Spleen (tissue), 11 donors: ENCODE measurements at regions not wholly inside any gene's neighbourhood (a gene's known extent, or its start where the extent isn't known, plus 50 kb on each side); places are given as distances from the start of the nearest gene placed in this dataset.

Source experiments
- DNase-seq: peaks from one replicate; pipeline ENCODE4 v3.0.0-alpha.2; 2020
- H3K27ac ChIP-seq, 8 donors: fragments of 200-600 bp; sonication (generic) in 7 of 8; 1 replicate in 4 of 8; 2 replicates in 4 of 8; pipeline versions ENCODE4 v1.5.0 to v1.8.0; 2016 to 2021; ENCODE audit warnings: inconsistent platforms in 4 of 8, mild to moderate bottlenecking in 4 of 8, moderate library complexity in 1 of 8
- H3K27me3 ChIP-seq, 7 donors: fragments of 200-600 bp; sonication (generic) in 6 of 7; replicated peaks in 1 of 7; 1 replicate in 4 of 7; 2 replicates in 3 of 7; pipeline versions ENCODE4 v1.5.0 to v1.8.0; 2016 to 2021; ENCODE audit warnings: inconsistent platforms in 3 of 7, mild to moderate bottlenecking in 1 of 7
- H3K36me3 ChIP-seq, 6 donors: fragments of 200-600 bp; sonication (generic) in 5 of 6; 1 replicate in 4 of 6; 2 replicates in 2 of 6; pipeline versions ENCODE4 v1.5.0 to v1.8.0; 2016 to 2021; ENCODE audit warnings: inconsistent platforms in 2 of 6
- H3K4me1 ChIP-seq, 6 donors: fragments of 200-600 bp; sonication (generic) in 5 of 6; 1 replicate in 3 of 6; 2 replicates in 3 of 6; pipeline versions ENCODE4 v1.5.0 to v1.8.0; 2016 to 2021; ENCODE audit warnings: inconsistent platforms in 3 of 6
- H3K4me3 ChIP-seq, 8 donors: fragments of 200-600 bp; sonication (generic) in 7 of 8; 1 replicate in 4 of 8; 2 replicates in 4 of 8; pipeline versions ENCODE4 v1.5.0 to v1.8.0; 2016 to 2021; ENCODE audit warnings: inconsistent platforms in 4 of 8, mild to moderate bottlenecking in 4 of 8, moderate library complexity in 2 of 8
- H3K9me3 ChIP-seq, 8 donors: fragments of 200-600 bp; sonication (generic) in 7 of 8; 1 replicate in 4 of 8; 2 replicates in 4 of 8; pipeline versions ENCODE4 v1.5.0 to v1.8.0; 2016 to 2021; ENCODE audit warnings: inconsistent platforms in 4 of 8
- CTCF ChIP-seq, 11 experiments: fragments of 200-600 bp in 7 of 11; fragments of 450-650 bp in 4 of 11; sonication (generic) in 4 of 11; IDR thresholded peaks in 8 of 11; conservative IDR thresholded peaks in 3 of 11; 1 replicate in 7 of 11; 2 replicates in 4 of 11; pipeline versions ENCODE4 v1.4.0 to v1.8.0; 2016 to 2021; ENCODE audit warnings: antibody characterized with exemption in 11 of 11, inconsistent platforms in 4 of 11, mild to moderate bottlenecking in 1 of 11
- POLR2A ChIP-seq, 3 donors: fragments of 450-650 bp; IDR thresholded peaks; one replicate each; pipeline ENCODE4 v1.5.1; 2017; ENCODE audit warnings: antibody characterized with exemption in 3 of 3, mild to moderate bottlenecking in 1 of 3
- POLR2AphosphoS5 ChIP-seq, 3 donors: sonication (generic); formaldehyde crosslinking; IDR thresholded peaks; one replicate each; pipeline ENCODE4 v1.5.1; 2017; ENCODE audit warnings: antibody characterized with exemption in 3 of 3
- WGBS, 5 donors: extraction: QIAGEN DNeasy Blood & Tissue Kit in 3 of 5; methylation state at CpG; one replicate each; pipeline versions ENCODE4 v1.1.5 to v1.1.7; 2013 to 2018; 5-methylcytosine and 5-hydroxymethylcytosine counted together
- intact Hi-C: fragments of 100-400 bp; cut with DNase I; formaldehyde crosslinking; loops from one replicate; pipeline ENCODE4 v1.15.0; 2023; ENCODE audit warnings: low total_unique reads
- donor health status: healthy with polysubstance abuse.
- donor health status: DM: no; HTN: no; CAD: no; lungs with moderate emphysema.
- donor health status: DM: no; HTN: no; CAD: no.
- donor health status: Bipolar disorder and iron deficiency.
- donor health status: healthy.
- donor health status: DM: no; HTN: no; CAD: no.
- donor health status: DM: yes; HTN: yes; CAD: no.

- TF ChIP-seq POLR2AphosphoS5 (IDR thresholded peaks at IDR 0.05) (no peak), POLR2A (IDR thresholded peaks at IDR 0.05) (no peak), CTCF (IDR thresholded peaks at IDR 0.05 in 8 of 11, conservative IDR thresholded peaks at IDR 0.05 in 3 of 11) (no peak)
- Histone ChIP-seq H3K27me3 (no peaks in the 10 kb centered on the region), H3K4me3 (no peak overlapping the region), H3K4me1 (no peaks in the 10 kb centered on the region), H3K36me3 (no peaks in the 10 kb centered on the region), H3K27ac (no peak overlapping the region), H3K9me3 (peaks cover 0 to 40% (median 11%) of the 10 kb centered on the region in 8 donors)
- DNase-seq: no peak
- 37 to 68% (median 53%) methylated on average over 1 of the region's 1 CpG for WGBS, 5 donors
- intact Hi-C loops: no loop called here
Measured at GRCh38 chr9:29730163-29730562, 2156.9 kb upstream of the C9orf72 start.

- H3K27ac ChIP-seq: no peak overlapping the region
- no peaks in the 10 kb centered on the region for H3K4me1 ChIP-seq
- no peaks in the 10 kb centered on the region for H3K36me3 ChIP-seq
- no peak for TF ChIP-seq CTCF (IDR thresholded peaks at IDR 0.05 in 8 of 11, conservative IDR thresholded peaks at IDR 0.05 in 3 of 11)
- TF ChIP-seq POLR2A (IDR thresholded peaks at IDR 0.05): no peak
- no peak for TF ChIP-seq POLR2AphosphoS5 (IDR thresholded peaks at IDR 0.05)
- H3K9me3 ChIP-seq: peaks cover 0 to 30% (median 4%) of the 10 kb centered on the region in 8 donors
- no peaks in the 10 kb centered on the region for H3K27me3 ChIP-seq
- no peak overlapping the region for H3K4me3 ChIP-seq
- DNase-seq: no peak
- 27 to 52% (median 40%) methylated on average over 3 of the region's 3 CpGs for WGBS, 5 donors
- intact Hi-C loops: no loop called here
Measured at GRCh38 chr9:29740518-29740917, 2167.2 kb upstream of the C9orf72 start.

- TF ChIP-seq CTCF (IDR thresholded peaks at IDR 0.05 in 8 of 11, conservative IDR thresholded peaks at IDR 0.05 in 3 of 11): no peak
- TF ChIP-seq POLR2A (IDR thresholded peaks at IDR 0.05): no peak
- no peak for TF ChIP-seq POLR2AphosphoS5 (IDR thresholded peaks at IDR 0.05)
- no peak overlapping the region for H3K4me3 ChIP-seq
- intact Hi-C loops: no loop called here
- peaks cover 0 to 29% (median 4%) of the 10 kb centered on the region in 8 donors for H3K9me3 ChIP-seq
- DNase-seq: no peak
- no peak overlapping the region for H3K27ac ChIP-seq
- no peaks in the 10 kb centered on the region for H3K36me3 ChIP-seq
- H3K4me1 ChIP-seq: no peaks in the 10 kb centered on the region
- H3K27me3 ChIP-seq: no peaks in the 10 kb centered on the region
Measured at GRCh38 chr9:29741169-29741568, 2167.9 kb upstream of the C9orf72 start.

GRCh38 chr9:29750062-29750461 lies 2176.8 kb upstream of the C9orf72 start:
- no peak overlapping the region for H3K4me3 ChIP-seq
- H3K27ac ChIP-seq: no peak overlapping the region
- intact Hi-C loops: no loop called here
- H3K27me3 ChIP-seq: no peaks in the 10 kb centered on the region
- DNase-seq: no peak
- no peaks in the 10 kb centered on the region for H3K36me3 ChIP-seq
- H3K4me1 ChIP-seq: no peaks in the 10 kb centered on the region
- 18 to 45% (median 40%) methylated on average over 2 of the region's 2 CpGs for WGBS, 5 donors
- TF ChIP-seq POLR2A (IDR thresholded peaks at IDR 0.05): no peak
- no peak for TF ChIP-seq CTCF (IDR thresholded peaks at IDR 0.05 in 8 of 11, conservative IDR thresholded peaks at IDR 0.05 in 3 of 11)
- no peak for TF ChIP-seq POLR2AphosphoS5 (IDR thresholded peaks at IDR 0.05)
- no peaks in the 10 kb centered on the region for H3K9me3 ChIP-seq
